ENCODE measurements at regions not wholly inside any gene's neighbourhood (a gene's known extent, or its start where the extent isn't known, plus 50 kb on each side); places are given as distances from the start of the nearest gene placed in this dataset.

DNA sequence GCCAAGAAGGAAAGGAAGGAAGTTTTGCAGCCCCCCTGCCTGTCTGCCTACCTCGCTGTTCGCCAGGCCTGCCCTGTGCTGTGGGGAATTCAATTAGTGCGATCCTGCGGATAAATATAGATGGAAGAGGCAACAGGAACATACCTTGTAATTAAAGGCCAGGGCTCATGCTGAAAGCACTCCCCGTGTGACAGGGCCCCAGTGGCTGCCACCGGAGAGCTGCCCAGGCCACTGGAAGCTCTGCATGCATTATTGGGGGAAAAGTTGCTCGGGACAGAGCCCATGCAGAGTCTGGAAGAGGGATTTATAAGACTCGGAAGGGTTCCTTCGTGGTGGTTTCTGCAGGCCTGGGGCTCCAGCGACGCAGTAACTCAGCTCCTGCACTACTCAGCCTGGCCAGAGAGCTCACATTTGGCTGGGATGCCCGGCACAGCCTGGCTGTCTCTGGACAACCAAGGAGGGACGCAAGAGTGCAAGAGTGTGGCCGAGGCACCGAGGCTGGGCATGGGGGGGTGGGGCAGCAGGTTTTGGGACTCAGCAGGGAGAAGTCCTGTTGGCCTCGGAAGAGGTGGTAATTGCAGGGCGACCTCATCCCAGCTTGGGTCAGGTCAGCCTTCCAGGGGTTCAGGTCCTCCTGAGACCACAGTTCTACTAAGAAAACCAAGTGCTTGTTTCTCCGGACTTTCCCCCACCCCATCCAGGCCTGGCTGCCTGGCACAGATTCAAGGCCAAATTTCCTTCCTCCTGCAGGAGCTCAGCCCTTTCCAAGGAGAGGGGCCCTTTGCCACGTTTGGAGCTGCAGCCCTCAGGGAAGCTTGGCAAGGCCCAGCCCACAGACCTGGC lies 68.1 kb upstream of the GGTA1 start:
- H3K4me3 ChIP-seq (ENCODE audit: low read depth, poor library complexity, severe bottlenecking): no peak overlapping the region
- no peak for DNase-seq (ENCODE audit: low spot score in 2 of 2)
- intact Hi-C loops (cut with DNase I; ENCODE audit: low total_unique reads): no loop called here
- 54 to 70% methylated on average over 18 to 19 of the region's 19 CpGs for WGBS, 2 donors
- TF ChIP-seq, protein P1, sequence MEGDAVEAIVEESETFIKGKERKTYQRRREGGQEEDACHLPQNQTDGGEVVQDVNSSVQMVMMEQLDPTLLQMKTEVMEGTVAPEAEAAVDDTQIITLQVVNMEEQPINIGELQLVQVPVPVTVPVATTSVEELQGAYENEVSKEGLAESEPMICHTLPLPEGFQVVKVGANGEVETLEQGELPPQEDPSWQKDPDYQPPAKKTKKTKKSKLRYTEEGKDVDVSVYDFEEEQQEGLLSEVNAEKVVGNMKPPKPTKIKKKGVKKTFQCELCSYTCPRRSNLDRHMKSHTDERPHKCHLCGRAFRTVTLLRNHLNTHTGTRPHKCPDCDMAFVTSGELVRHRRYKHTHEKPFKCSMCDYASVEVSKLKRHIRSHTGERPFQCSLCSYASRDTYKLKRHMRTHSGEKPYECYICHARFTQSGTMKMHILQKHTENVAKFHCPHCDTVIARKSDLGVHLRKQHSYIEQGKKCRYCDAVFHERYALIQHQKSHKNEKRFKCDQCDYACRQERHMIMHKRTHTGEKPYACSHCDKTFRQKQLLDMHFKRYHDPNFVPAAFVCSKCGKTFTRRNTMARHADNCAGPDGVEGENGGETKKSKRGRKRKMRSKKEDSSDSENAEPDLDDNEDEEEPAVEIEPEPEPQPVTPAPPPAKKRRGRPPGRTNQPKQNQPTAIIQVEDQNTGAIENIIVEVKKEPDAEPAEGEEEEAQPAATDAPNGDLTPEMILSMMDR (IDR thresholded peaks at IDR 0.05): no peak
- TF ChIP-seq POLR2A (IDR thresholded peaks at IDR 0.05): no peak

DNA sequence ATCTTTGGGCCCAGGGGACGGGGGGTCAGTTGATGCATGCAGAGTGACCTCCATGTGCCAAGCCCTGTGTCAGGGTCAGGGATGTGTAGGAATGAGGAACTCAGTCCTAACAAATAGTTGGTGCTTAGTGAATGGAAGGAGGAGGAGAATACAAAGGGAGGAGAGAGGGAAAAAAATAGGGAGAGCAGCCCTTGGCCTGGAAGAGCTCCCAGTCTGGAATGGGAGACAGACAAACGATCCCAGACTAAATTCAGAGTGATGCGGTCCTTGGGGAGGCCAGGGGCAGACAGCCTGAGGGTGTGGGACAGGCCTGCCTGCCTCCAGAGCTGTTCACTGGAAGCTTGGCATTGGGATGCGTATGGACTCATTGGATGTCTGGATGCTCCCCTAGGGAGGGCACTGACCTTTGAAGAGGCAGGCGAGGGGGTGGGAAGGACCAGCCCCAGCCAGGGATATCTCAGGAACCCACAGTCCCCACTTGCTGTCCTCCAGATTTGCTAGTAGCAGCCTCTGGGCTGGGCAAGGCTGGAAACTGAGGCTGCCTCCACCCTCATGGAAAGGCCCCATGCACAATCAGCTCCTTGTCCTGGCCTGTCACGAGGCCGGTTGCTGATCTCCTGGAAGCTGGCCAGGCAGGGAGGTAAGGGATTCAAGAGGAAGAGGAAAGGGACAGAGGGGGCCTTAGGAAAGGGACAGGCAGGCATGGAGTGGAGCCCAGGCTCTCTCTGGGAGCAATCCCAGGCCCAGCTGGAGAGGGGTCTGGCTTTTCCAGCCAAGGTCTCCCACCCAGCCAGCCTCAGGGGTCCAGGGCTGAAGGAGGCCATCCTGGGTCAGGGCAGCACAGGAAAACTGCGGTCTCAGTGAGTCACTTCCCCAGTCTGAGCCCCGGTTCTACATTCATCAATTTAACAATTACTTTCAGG lies 69.0 kb upstream of the GGTA1 start:
- TF ChIP-seq, protein P1 (IDR thresholded peaks at IDR 0.05): no peak
- no peak for TF ChIP-seq POLR2A (IDR thresholded peaks at IDR 0.05)
- DNase-seq (ENCODE audit: low spot score in 2 of 2): no peak
- intact Hi-C loops (cut with DNase I; ENCODE audit: low total_unique reads): no loop called here
- H3K4me3 ChIP-seq (ENCODE audit: low read depth, poor library complexity, severe bottlenecking): no peak overlapping the region
- WGBS, 2 donors: 30 to 45% methylated on average over 9 of the region's 9 CpGs

DNA sequence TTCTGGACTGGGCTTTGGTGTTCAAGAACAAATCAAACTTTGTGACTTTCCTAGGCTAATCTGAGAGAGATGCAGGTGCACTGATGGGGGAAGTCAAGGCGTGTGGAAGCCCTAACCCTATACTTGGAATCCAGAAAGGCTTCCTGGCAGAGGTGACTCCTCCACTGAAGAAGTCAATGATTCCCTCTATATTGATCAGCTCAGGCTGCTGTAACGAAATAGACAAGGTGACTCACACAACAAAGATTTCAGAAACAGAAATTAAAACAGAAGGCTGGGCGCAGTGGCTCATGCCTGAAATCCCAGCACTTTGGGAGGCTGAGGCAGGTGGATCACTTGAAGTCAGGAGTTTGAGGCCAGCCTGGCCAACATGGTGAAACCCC lies 69.6 kb upstream of the GGTA1 start:
- 65 to 85% methylated on average over 3 of the region's 3 CpGs for WGBS, 2 donors
- no peak overlapping the region for H3K4me3 ChIP-seq (ENCODE audit: low read depth, poor library complexity, severe bottlenecking)
- no peak for DNase-seq (ENCODE audit: low spot score in 2 of 2)
- TF ChIP-seq POLR2A (IDR thresholded peaks at IDR 0.05): no peak
- TF ChIP-seq, protein P1 (IDR thresholded peaks at IDR 0.05): no peak
- intact Hi-C loops (cut with DNase I; ENCODE audit: low total_unique reads): no loop called here

DNA sequence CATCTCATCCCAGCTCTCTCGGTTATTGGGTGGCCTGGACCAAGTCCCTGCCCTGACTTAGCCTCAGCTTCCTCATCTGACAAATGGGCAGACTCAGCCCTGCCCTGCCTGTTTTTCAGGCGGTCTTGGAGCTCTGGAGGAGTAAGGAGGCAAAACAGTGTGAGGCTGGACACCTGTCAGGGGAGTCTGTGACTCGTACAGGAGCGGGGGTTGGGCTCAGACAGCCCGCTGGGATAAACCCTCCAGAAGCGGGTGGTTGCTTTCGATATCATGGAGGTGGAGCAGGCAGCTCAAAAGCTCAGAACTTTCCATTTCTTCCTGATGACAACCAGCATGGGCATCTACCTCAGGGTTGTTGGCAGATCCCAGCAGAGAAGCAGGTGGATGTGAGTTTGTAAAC lies 72.9 kb upstream of the GGTA1 start:
- WGBS, 2 donors: 68 to 97% methylated on average over 7 of the region's 7 CpGs
- H3K4me3 ChIP-seq (ENCODE audit: low read depth, poor library complexity, severe bottlenecking): no peak overlapping the region
- intact Hi-C loops (cut with DNase I; ENCODE audit: low total_unique reads): no loop called here
- DNase-seq (ENCODE audit: low spot score in 2 of 2): no peak
- TF ChIP-seq POLR2A (IDR thresholded peaks at IDR 0.05): no peak
- TF ChIP-seq, protein P1 (IDR thresholded peaks at IDR 0.05): no peak

DNA sequence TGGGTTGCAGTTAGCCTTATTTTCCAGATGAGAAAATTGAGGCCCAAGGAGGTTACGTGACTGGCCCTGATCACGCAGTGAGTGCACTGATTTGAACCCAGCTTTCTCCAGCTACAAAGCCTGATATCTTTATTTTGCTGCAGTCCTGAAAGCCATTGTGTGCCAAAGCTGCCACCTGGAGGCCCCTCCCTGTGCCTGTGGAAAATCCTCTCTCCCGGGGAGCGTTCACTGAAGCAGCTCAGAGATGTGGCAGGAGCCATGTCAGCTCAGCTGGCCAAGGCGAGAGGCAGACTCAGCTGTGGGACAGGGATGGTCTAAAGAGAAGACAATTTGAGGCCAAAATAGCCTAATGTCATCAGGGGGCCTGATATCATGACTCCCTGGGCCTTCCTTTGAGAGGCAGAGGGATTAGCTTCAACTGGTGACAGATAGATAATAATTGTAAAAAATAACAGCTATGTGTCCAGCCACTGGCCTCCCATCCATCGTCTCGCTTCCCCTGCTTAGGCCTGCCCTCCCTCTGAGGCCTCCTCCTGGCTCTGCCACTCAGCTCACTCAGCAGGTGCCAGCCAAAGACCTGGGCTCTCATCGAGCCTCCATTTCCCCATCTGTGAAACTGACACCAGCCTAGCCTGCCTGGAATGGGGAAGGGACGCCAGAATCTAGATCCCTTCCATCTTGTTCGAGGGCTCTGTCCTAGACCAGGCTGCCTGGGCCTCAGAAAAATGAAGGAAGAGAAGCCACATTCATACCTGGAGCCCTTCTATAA lies 74.3 kb upstream of the GGTA1 start:
- WGBS, 2 donors: 86 to 90% methylated on average over 10 of the region's 10 CpGs
- TF ChIP-seq POLR2A (IDR thresholded peaks at IDR 0.05): no peak
- TF ChIP-seq, protein P1 (IDR thresholded peaks at IDR 0.05): no peak
- no peak overlapping the region for H3K4me3 ChIP-seq (ENCODE audit: low read depth, poor library complexity, severe bottlenecking)
- DNase-seq (ENCODE audit: low spot score in 2 of 2): no peak
- intact Hi-C loops (cut with DNase I; ENCODE audit: low total_unique reads): no loop called here

All from lower leg skin (tissue), 4 donors.